HG03097 (cell line): ENCODE measurements at regions not wholly inside any gene's neighbourhood (a gene's known extent, or its start where the extent isn't known, plus 50 kb on each side); places are given as distances from the start of the nearest gene placed in this dataset.

Experiments used
- ATAC-seq: cut with Tn5 transposase; IDR thresholded peaks from one replicate; pipeline ENCODE4 v1.9.1; 2021; ENCODE audit not compliant: unreplicated experiment, low FRiP score

DNA sequence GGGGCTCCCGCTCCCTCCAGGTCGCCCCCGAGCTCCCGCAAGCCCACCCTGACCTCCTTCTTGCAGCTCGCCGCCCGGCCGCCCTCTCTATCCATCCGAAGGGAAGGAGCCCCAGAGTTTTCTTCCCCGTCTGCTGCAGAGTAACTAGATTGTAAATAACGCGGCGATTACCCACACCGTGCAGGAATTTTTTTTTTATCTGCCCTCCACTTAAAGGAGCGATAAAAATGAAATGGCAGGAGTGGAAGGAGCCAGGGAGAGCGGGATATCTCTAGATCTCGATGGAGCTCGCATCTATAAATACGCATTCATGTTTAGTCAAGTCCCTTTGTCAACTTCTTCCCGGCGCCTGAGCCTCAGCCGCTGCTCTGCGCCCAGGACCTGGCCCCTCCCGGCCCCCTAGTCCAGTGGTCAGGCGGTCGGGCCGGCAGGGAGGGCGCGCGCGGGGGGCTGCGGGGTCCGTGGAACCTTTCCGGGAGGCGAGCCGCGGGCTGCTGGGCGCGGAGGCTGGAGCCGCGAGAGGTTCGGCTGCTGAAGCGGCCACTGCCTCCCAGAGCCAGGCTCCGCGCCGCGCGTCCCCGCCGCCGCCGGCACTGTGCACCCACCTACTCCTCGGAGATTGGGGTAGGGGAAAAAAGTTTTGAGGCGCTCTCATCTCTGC lies 386.0 kb downstream of the BCAT1 start:
- ATAC-seq: no peak

DNA sequence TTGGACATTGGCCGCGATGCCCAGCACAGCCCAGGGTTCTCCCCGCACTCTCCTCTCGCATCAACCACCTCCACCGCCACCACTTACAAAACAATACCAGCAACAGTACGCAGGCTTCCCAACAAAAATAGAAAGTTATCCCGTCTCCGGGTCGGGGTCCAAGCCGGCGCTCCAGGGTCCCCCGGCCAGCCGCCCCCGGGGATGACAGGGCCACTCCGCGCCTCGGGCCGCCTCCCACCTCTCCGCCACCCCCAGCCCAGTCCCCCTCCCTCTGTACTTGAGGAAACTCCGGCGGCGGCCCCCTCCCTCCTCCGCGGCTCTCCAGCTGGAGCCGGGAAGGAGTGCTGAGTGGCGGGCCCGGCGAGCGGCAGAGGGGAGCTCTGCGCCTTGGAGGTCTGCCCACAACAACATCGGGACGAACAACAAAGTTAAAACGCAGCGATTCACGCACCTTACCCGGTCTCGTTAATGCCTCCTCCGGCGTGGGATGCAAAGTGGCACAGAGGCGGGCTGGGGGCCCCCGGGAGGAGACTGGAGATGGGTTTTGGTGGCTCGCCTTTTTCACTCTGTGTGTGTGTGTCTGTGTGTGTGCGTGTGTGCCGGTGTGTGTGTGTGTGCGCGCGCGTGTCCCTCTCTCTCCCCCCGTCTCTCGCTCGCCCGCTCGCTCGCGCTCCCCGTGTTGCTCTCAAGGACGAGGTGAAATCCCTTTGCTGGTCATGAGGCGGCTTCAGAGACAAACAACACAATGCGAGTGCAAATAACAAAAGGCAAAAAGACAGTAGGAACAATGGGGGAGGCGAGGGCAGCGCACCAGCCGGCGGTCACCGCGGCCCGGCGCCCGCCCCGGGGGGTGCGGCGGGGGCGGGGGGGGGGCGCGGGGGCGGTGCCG lies 386.8 kb downstream of the BCAT1 start:
- no peak for ATAC-seq

DNA sequence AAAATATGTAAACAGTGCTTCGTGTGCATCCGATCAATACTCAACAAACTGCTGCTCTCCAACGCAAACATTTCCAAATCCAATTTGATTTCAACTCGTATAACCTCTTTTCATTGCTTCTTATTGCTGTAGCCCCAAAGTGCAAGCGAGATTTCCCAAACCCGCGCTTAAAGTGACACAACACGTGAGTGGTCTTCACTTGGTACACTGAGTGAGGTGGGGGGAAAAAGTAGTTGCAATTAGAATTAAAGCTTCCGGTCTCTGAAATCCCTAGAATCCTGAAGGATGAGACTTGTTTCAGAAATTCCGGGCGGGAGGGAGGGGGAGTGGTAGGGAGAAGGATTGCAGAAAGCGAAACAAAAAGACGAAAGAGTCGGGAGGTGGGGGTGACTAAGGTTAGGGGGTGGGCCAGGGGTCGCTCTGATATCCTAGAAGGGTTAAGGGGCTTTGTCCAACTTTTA lies 387.5 kb downstream of the BCAT1 start:
- no peak for ATAC-seq

DNA sequence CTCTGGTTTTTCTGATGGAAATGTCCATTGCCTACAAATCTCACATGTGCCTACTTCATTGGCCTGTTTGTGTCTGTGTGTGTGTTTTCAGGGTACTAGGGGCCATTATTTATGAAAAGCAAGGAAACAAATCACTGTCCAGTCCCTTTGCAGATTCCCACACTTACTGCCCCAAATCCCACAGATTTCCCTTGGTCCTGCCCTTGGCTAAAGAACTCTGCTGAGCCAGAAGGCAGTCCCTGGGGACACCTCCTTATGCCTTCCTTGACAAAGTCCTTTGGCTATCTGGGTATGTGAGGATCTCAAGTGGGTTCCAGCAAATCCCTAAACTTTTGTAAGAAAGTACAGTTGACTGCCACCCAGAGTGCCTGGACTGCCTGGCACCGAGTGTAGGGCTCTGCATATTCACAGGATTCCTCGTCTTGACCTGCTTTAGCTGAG lies 388.1 kb downstream of the BCAT1 start:
- no peak for ATAC-seq

DNA sequence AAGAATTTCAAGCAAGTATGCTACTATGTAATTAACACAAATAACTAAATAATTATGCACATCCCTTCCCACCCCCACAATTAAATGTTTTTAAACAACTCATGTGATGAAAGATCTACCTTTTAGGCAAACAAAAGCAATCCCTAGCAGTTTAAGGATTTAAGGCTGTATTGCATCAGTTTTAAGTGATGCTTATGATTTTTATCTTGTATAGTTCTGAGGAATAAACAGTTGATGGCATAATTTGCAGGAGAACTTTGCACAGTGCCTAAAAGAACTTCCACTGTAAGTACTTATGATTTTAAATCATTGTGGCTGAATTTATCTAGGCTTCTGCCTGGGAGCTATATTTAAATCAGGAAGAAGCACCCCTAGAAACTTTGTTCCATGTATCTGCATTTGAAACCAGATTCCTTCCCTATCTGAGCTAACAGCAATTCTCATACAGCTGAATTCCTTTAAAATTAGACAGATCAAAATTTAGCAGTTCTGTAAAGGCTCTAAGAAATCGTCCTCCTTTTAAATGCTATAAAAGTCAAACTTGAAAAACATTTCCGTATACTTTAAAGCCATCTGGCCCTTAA lies 388.6 kb downstream of the BCAT1 start:
- no peak for ATAC-seq

DNA sequence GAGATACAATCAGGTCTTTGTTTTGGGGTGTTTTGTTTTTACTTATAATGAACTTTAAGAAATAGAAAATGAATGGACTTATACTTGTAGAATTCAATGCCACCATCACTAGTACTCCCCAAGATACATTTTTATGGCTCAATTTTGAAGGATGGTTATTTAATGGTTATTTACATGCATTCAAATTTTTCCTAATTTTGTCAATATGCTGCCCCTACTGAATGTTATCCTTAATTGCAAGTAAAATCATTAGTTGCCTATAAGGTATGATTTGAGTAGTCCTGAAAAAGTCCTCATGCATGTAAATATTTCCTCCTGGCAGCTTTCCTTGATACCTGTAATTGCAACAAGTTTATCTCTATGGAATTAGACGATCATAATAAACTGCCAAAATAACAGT lies 391.2 kb downstream of the BCAT1 start:
- no peak for ATAC-seq

DNA sequence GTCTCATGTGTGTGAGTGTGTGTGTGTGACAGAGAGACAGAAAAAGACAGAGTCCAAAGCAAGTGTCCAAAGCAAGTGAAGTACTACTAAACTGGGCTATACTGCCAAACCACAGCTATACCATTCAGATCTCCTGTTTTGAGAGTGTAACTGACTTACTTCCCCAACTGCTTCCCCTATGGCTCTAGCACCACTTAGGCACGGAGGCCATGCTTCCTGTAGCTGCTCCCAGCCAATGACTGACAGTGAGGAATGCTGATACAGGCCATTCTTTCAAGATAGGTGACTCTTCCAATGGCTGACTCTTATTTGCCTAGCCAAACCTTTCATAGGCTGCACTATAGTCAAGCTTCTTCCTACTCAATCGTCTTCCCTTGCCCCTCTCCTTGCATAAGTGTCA lies 393.2 kb downstream of the BCAT1 start:
- ATAC-seq: no peak

DNA sequence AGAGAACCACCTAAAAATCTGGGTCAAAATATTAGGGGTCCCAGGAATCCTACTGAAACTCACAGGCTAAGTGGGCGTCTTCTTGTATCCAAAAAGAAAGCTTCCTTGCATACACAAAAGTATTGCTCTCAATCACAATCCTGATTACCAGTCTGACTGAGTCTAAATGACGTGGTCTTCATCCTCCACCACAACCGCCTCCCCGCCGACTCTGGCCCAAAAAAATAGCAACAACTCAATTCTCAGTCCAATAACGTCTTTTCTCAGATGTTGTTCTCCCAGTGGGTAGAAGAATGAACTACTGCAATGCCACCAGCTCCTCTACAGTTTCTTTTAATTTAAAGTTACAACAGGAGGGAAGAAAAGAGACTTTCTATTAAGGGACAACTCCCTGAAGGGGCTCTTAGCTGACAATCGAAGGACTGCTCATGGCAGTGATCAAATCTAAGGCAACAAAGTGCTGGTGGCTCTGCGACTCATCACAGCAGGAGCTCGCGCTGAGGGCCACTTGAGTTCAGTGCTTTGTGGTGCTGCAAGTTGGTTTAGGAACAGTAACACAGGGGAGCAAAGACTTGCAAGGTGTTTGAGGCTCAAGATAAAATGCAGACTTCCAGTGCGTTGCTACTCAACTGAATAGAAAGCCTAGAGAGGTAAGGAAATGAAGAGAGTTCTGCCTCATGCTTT lies 394.1 kb downstream of the BCAT1 start:
- no peak for ATAC-seq

DNA sequence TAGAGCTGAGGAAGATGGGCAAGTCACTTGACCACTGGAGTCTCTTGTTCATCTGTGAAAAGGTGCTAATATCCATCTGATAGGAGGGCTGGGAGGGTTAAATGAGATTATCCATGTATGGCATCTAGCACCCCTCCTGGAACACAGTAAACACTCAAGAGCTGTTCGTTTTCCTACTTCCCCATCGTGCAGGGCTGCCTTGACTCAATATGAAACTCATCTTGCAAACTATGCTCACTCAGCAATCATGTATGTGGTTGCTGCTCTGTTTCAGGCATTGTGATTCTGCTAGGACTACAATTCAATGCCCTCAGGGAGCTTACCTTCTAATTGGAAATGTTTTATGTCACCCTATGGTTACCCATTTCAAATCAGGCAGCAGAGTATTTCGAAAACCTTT lies 395.6 kb downstream of the BCAT1 start:
- ATAC-seq: no peak

DNA sequence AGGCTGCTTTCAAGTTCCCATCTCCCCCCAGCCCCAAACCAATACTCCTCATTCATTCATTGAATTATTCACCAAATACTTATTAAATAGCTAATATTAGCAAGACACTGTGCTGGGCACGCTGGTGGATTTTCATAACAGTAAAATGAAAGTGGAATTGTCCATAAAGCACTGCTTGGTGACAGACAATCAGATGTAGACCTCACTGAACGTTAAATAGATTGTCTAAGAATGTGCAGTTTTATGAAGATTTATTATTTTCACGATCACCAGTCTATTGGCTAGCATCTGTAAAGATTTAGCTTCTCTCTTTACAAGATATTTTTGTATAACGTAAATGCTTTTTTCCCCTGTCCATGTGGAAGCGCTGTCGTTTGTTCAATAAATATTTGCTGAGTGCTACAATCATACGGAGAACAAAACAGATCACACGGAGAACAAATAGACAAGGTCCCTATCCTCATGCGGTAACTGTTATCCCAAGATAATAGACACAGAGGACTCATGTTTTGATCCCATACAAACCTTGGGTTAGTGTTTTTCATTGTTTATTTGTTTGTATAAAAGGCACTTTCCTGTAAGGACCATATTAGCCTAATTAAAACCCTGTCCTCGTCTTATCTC lies 397.6 kb downstream of the BCAT1 start:
- no peak for ATAC-seq

DNA sequence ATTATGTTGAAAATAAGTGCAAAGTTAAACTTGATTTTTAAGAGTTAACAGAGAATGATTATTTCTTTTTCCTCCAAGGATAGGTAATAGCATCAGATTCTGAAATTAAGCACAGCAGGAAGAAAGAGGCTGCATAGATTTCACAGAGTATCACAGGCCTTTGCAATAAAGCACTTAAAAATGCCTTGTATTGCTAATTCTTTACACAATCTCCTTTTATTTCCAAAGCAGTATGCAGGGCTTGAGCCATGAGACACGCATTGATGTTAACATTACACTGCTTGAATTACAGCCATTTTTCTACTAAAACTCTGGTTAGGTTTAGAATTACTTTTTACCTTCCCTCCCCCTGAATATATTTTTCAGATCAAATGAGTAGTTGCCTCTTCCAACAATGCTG lies 398.3 kb downstream of the BCAT1 start:
- ATAC-seq: no peak

DNA sequence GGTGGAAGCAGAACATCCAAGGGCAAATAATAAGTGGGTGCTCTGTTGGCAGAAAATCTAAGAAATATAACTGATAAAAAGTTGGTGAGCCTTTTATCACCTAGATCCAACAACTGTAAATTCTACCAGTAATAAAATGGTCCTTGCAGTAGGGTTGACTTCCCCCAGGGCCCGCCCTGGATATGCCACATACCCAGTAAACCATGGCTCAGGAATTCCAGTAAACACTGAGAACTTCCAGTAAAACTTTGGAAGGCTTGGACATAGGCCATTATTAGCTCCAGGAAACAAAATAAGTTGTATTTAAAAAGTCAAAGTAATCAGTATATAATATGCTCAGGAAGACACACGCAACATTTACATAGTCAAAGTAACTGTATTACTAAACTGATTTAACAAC lies 402.2 kb downstream of the BCAT1 start:
- ATAC-seq: no peak

DNA sequence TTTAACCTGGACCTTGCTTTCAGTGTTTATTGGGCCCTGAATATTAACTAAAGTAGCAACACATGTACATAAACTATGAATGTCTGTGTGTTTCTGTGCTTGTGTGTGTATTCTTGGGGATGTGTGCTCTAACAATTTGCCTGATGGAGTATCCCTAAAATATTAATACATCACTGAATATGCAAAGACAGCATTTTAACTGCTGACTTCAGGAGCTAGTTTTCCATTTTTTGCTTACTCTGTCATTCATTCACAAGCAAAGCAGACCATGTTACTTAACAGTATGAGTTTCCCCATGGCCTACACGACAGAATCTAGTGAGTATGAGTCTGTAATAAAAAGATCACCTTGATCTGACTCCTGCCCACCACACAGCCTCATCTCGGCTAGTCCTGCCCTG lies 402.8 kb downstream of the BCAT1 start:
- no peak for ATAC-seq

DNA sequence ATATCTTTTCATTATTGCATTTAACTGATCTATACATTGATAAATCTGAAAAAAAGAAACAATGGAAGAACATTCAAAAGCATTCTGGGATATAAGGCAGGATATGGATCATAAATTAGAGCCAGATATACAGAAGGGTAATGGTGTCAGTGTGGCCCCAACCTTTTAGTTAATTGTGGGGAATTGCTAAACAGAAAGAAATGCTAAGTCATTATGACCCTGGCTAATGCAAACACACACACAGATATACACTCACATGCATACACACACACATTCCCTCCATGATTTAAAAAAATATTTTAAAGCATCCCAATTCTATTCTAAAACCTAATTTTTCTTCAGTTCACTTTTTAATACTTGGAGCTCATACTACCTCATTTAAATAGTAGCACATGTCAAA lies 404.5 kb downstream of the BCAT1 start:
- ATAC-seq: no peak

DNA sequence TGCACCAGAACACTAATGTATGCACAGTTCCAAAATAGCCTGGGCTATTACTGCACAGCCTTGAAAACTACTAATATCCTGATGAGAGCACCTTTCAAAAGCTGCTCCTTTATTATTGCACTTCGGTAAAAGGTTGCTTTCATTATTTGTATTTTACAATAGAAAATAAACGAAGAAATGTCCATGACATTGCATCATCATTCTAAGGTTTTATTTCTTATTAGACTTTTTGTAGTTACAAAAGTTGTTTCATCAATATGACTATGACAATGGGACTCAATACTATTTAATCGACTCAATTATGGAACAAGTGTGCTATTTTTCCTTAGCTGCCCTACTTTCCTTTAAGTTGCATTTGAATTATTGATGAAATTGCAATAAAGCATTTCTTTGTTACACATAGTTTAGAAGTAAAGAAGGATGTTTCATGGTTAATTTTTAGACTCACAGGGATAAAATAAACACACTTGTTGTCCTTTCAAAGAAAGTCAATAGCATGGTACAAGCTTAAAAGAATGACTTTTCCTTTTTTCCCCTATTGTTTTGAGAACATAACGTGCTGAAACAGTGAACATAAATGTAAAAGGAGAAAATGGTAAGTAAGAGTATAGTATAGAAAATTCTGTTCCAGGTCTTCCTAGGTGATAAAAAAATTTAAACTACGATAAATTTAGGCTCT lies 407.6 kb downstream of the BCAT1 start:
- ATAC-seq: no peak

DNA sequence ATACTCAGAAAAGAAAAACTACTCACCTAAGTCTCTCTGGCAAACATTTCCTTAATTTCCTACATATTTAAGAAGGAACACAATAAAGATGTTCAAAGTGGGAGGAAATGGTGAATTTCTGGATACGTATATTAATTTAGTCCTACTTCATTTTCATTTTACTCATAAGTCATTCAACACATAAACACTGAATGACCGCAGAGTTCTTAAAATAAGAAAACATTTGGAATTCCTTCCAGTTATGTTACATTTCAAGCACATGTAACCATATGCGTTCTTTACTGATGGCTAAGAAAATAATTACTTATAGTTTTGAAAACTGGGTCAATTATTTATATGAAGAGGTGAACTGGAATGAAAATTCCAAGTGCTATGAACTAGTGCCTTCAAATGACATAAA lies 409.3 kb downstream of the BCAT1 start:
- ATAC-seq: no peak

DNA sequence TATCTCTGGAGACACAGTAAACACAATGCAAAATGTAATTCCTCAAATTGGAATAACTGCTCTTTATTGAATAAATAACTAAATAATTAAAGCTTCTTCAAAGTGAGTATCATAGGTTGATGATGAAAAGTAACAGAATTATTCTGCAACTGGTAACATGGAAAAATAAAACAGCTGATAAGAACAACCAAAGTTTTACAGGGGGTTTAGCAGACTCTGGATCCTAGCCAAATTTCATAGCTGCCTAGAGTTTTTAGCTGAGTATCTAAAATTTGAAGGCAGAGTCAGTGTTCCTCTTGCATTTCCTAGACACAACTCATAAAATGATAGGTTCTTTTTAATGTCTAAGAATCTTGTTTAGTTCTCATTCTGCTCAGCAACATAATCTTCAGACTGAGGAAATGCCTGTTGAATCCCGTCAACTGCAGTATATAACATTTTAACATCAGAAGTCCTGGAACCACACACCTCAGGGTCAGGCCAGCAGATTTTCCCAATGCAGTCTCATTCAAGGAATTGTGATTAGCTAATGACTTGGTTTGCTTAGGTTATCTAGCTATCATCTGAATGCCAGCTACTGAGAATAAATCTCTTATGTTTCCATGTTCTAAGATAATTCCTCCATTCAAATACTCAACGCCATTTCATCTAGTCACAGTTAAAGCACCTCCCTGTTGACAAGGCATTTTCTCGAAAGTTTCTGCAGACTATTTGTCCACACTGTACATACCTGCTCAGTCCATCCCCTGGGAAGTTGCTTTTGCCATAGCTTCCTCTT lies 411.6 kb downstream of the BCAT1 start:
- no peak for ATAC-seq

DNA sequence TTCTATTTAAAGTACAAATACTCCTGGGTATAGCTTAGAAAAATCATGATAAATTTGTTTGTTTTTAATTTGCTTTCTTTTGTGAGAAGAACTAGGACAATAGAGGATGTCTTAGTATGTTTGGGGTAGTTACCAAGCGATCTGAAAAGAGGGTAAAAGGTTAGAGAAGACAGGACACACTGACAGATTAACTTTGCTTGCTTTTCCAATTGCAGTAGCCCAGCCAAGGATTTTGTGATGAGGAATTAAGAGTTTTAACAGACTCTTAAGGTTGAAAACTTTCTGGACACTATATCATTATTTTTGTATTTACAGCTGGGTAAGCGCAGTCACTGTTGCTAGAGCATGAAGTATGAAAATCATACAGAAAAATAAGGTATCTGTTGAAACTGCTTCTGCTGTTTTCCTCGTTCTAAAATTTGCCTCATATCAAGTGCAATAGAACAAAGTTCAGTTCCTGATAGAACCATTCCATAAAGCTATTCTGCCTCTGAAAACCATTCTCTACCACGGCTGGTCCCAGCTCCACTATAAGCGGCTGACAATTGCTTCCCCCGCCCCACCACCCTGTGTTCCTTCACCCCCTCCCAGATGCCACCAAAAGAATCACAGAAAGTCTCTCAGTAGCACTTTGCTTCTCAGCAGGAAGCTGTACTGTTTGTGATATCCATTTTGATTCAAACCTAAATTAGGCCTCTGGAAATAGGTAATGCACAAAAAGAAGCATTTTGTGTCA lies 413.4 kb downstream of the BCAT1 start:
- ATAC-seq: no peak

DNA sequence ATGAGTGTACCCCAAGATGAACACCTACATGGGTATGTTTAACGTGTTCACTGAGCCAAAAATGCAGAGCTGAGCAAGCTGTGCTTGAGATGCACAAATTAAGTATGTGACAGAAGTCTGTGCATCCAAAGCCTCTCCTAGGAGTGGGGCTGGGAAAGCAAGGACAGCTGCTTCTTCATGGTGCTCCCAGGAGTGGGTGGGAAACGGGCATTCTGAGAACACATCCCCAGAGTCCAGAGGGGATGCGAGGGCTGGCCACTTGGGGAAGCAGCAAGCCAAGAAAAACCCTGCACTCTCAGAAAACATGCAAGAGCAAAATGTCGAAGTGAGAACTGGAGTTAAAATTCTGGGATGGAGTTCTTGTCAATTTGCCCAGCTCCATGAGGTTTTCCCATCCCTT lies 414.3 kb downstream of the BCAT1 start:
- no peak for ATAC-seq
